ENCODE measurements at regions not wholly inside any gene's neighbourhood (a gene's known extent, or its start where the extent isn't known, plus 50 kb on each side); places are given as distances from the start of the nearest gene placed in this dataset.
"Not testable (repeated sequence)": the region's sequence is repeated elsewhere in the genome, so short reads cannot be mapped to it uniquely, and the experiment has no call there.

- FAIRE-seq; H3K27me3 ChIP-seq; intact Hi-C loops (cut with DNase I); H3K27ac ChIP-seq; H3K36me3 ChIP-seq; H3K9me3 ChIP-seq; H3K4me1 ChIP-seq; ATAC-seq; H3K4me3 ChIP-seq: not testable (repeated sequence)
- 70 to 83% methylated on average over 7 of the region's 7 CpGs for WGBS, 2 donors
- peak in 1 of 6 donors; percentile 41 for DNase-seq
Observed at GRCh38 chr14:105669231-105669610, 142.8 kb downstream of the TMEM121 start.

- FAIRE-seq; H3K27me3 ChIP-seq; H3K27ac ChIP-seq; intact Hi-C loops (cut with DNase I); H3K9me3 ChIP-seq; H3K36me3 ChIP-seq; H3K4me1 ChIP-seq; ATAC-seq; H3K4me3 ChIP-seq: not testable (repeated sequence)
- DNase-seq = peak in 1 of 6 donors; percentile 58
- 77 to 89% methylated on average over 15 of the region's 16 CpGs for WGBS, 2 donors
Observed at GRCh38 chr14:105669646-105670045, 143.3 kb downstream of the TMEM121 start.

- H3K4me3 ChIP-seq; intact Hi-C loops (cut with DNase I); H3K27ac ChIP-seq; ATAC-seq; H3K27me3 ChIP-seq; H3K9me3 ChIP-seq; H3K36me3 ChIP-seq; H3K4me1 ChIP-seq; DNase-seq; FAIRE-seq: not testable (repeated sequence)
- 88% methylated on average over 17 to 26 of the region's 55 CpGs for WGBS, 2 donors
Observed at GRCh38 chr14:105672450-105673200, 146.2 kb downstream of the TMEM121 start.

- WGBS, 2 donors = 66 to 69% methylated on average over 10 to 12 of the region's 14 CpGs
- not testable (repeated sequence) for DNase-seq
Observed at GRCh38 chr14:105675433-105675832, 149.1 kb downstream of the TMEM121 start.

GRCh38 chr14:105675905-105676670, 149.7 kb downstream of the TMEM121 start:
- H3K4me3 ChIP-seq; intact Hi-C loops (cut with DNase I); H3K36me3 ChIP-seq; FAIRE-seq; H3K4me1 ChIP-seq; H3K9me3 ChIP-seq; H3K27me3 ChIP-seq; H3K27ac ChIP-seq; DNase-seq; ATAC-seq: not testable (repeated sequence)
- WGBS, 2 donors = 69 to 79% methylated on average over 13 of the region's 13 CpGs

More at GRCh38 chr14:105675433-105675832, 149.1 kb downstream of the TMEM121 start:
- H3K27me3 ChIP-seq; H3K27ac ChIP-seq; H3K9me3 ChIP-seq; H3K4me1 ChIP-seq; H3K36me3 ChIP-seq; H3K4me3 ChIP-seq; ATAC-seq; FAIRE-seq; intact Hi-C loops (cut with DNase I): not testable (repeated sequence)

- H3K4me1 ChIP-seq; FAIRE-seq; H3K9me3 ChIP-seq; H3K27me3 ChIP-seq; H3K27ac ChIP-seq; H3K36me3 ChIP-seq; ATAC-seq; H3K4me3 ChIP-seq; intact Hi-C loops (cut with DNase I): not testable (repeated sequence)
- WGBS, 2 donors = 67 to 74% methylated on average over 20 to 21 of the region's 21 CpGs
- DNase-seq = peak in 1 of 6 donors; percentile 37
Observed at GRCh38 chr14:105678057-105678456, 151.7 kb downstream of the TMEM121 start.

GRCh38 chr14:105678996-105679958, 152.9 kb downstream of the TMEM121 start:
- FAIRE-seq; intact Hi-C loops (cut with DNase I): not testable (repeated sequence)
- ATAC-seq = peak in 2 of 4 donors; percentile 28 to 34

GRCh38 chr14:105679959-105680735, 153.8 kb downstream of the TMEM121 start:
- peak in 2 of 6 donors; percentile 62 to 70 for DNase-seq
- FAIRE-seq; H3K27me3 ChIP-seq; intact Hi-C loops (cut with DNase I); H3K9me3 ChIP-seq; H3K27ac ChIP-seq; H3K36me3 ChIP-seq; H3K4me3 ChIP-seq; H3K4me1 ChIP-seq: not testable (repeated sequence)
- 6 to 21% methylated on average over 9 to 23 of the region's 51 CpGs for WGBS, 2 donors
- ATAC-seq = peak; percentile 72 to 92 (median 84)

More at GRCh38 chr14:105678996-105679958, 152.9 kb downstream of the TMEM121 start:
- peak in 2 of 6 donors; percentile 22 to 31 for DNase-seq
- not testable (repeated sequence) for H3K4me3 ChIP-seq, H3K36me3 ChIP-seq, H3K27me3 ChIP-seq, H3K9me3 ChIP-seq, H3K27ac ChIP-seq, H3K4me1 ChIP-seq
- 79 to 92% methylated on average over 11 to 20 of the region's 54 CpGs for WGBS, 2 donors

- H3K9me3 ChIP-seq; H3K27ac ChIP-seq; H3K36me3 ChIP-seq; H3K4me3 ChIP-seq; DNase-seq; H3K27me3 ChIP-seq; intact Hi-C loops (cut with DNase I); FAIRE-seq; H3K4me1 ChIP-seq: not testable (repeated sequence)
- peak in 2 of 4 donors; percentile 4 to 9 for ATAC-seq
- WGBS, 2 donors = 50 to 61% methylated on average over 5 to 8 of the region's 14 CpGs
Observed at GRCh38 chr14:105680736-105681098, 154.3 kb downstream of the TMEM121 start.

- ATAC-seq; H3K27me3 ChIP-seq; H3K4me1 ChIP-seq; H3K27ac ChIP-seq; H3K36me3 ChIP-seq; H3K9me3 ChIP-seq; intact Hi-C loops (cut with DNase I); H3K4me3 ChIP-seq; FAIRE-seq: not testable (repeated sequence)
- 56 to 59% methylated on average over 11 to 13 of the region's 26 CpGs for WGBS, 2 donors
- peak in 1 of 6 donors; percentile 43 for DNase-seq
Observed at GRCh38 chr14:105681606-105682185, 155.3 kb downstream of the TMEM121 start.
